Renal pelvis (tissue), 1 donor: ENCODE measurements at regions not wholly inside any gene's neighbourhood (a gene's known extent, or its start where the extent isn't known, plus 50 kb on each side); places are given as distances from the start of the nearest gene placed in this dataset.
"Not testable (repeated sequence)": the region's sequence is repeated elsewhere in the genome, so short reads cannot be mapped to it uniquely, and the experiment has no call there.

ENCODE experiments used
- DNase-seq: peaks from one replicate; pipeline ENCODE4 v3.0.0-alpha.2; 2013

DNA sequence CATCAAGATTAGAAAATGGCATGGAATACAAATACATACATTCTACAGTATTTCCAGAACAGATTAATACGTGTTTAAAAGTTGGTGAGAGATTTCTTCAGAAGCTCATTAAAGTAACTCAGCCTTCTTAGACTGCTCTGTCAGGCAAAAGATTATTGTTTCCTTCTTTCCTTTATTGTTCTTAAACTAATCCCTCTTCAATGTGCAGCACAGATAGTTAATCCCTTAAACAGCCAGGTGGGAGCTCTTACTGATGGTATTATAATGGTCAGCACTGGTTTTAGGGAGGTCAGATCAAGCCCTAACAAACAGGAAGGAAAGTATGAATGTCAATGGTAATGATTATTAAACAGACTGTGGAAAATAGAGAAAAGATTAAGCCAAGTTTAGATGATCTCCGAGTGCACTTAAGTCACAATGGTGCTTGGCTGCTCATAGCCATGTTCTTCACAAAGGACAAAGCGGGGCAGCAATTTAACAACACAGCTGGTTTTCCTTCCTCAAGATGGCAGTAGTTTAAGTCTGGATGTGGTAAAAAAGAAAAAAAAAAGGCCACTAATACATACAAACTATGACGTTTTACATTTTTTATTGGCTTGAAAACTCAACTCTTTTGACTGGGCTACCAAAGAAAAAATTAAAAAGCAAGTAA is 992.6 kb downstream of the PCDH9 start:
- no peak for DNase-seq

DNA sequence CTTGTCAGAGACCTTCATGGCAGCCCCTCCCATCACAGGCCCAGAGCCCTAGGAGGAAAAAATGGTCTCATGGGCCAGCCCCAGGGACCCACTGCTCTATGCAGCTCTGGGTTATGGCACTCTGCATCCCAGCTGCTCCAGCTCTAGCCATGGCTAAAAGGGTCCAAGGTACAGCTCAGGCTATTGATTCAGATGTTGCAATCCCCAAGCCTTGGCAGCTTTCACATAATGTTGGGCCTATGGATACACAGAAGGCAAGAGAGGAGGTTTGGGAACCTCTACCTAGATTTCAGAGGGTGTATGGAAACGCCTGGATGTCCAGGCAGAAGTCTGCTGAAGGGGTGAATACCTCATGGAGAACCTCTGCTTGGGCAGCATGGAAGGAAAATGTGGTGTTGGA is 996.0 kb downstream of the PCDH9 start:
- no peak for DNase-seq

DNA sequence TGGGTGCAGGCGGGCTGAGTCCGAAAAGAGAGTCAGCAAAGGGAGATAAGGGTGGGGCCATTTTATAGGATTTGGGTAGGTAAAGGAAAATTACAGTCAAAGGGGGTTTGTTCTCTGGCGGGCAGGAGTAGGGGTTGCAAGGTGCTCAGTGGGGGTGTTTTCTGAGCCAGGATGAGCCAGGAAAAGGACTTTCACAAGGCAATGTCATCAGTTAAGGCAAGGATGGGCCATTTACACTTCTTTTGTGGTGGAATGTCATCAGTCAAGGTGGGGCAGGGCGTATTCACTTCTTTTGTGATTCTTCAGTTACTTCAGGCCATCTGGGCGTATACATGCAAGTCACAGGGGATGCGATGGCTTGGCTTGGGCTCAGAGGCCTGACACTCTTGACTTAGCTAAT is 998.2 kb downstream of the PCDH9 start:
- DNase-seq: not testable (repeated sequence)

DNA sequence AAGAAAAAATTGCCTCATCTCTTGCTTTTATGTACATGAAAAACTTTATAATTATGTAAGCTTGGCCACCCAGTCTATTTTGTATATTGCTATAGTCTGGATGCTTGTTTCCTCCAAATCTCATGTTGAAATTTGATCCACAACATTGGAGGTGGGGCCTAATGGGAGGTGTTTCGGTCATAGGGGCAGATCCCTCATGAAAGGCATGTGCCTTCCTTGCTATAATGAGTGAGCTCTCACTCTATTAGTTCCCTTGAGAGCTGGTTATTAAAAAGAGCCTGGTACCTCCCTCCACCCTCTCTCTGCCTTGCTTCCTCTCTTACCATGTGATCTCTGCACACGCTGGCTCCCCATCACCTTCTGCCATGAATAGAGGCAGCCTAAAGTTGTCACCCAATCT is 1005.1 kb downstream of the PCDH9 start:
- DNase-seq: no peak

DNA sequence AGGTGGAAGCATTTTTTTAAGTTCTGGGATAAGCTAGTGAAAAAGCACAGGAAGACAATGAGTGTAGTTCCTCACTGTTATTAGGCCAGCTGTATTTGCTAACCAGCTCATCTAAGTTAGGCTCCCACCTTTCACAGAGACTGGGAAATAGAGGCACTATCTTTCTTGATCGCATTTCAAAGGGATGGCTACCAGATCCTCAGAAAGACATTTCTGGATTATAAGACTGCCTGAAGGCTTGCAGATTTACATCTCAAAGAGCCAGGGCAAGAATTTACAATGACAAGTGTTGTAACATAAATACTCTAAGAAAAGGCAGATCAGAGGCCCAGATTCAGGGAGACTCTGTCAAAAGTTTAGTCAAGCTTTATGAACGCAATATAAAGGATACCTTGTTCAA is 1005.5 kb downstream of the PCDH9 start:
- no peak for DNase-seq

DNA sequence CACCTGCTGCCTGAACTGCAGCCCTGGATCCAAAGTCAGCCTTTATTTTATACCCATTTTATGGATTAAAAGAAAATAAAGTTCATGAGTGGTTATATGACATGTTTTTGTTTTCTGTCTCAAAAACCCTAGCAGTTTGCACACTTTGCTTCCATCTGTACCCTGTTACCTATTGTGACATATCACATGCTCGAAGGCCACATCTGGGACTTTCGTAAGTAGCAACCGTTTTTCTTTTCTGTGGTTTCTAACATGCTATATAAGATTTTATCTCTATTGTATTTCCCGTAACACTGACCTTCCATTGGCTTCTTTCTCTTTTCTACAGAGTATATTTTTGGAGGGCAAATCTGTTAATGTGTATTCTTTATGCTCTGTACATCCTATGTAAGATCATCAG is 1007.2 kb downstream of the PCDH9 start:
- no peak for DNase-seq

DNA sequence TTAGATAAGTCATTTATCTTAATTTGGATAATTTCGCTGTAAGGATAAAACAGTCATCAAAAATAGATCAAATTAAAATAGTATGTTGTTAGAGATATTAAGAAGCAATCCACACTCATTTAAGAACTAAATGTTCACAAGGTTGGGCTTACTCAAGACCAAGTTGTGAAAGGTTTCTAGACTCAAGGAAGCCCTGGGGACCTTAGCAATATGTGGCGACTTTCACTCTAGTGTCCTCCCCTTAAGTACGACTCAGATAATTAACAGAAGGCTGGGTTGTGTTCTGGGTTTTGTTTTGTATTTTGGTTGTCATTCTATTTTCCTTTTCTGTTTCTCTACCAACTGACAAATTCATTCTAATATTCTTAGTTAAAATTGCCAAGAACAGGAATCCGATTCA is 1008.0 kb downstream of the PCDH9 start:
- no peak for DNase-seq

DNA sequence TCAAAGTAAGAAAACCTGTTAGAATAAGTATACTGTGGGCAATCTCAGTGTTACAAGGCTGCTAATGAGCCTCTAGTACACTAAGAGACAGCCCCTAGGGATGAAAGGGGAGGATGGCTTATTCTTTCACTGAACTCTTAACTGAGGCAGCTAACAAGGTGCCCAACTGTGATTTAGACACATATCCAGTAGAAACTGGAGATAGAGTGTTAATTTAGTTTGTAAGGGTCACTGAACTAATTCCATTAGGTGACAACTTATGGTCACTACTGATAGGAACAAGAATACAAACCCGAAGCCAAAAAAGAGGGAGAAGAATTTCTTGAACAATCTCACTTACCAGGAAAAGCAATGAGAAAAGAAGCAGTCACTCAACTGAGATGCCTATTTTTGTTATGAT is 1010.6 kb downstream of the PCDH9 start:
- no peak for DNase-seq

DNA sequence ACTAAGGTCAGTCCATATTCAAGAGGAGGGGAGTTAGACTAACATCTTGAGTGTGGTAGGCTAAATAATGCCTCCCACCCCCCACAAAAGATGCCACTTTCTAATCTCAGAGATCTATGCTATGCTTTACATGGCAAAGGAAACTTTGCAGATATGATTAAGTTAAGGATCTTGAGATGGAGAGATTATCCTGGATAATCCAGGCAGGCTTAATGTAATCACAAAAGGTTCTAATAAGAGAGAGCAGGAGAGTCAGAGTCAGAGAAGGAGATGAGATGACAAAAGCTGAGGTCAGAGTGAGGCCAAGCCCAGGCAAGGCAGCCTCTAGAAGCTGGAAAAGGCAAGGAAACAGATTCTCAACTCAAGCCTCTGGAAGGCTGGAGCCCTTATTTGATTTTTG is 1011.6 kb downstream of the PCDH9 start:
- DNase-seq: no peak

DNA sequence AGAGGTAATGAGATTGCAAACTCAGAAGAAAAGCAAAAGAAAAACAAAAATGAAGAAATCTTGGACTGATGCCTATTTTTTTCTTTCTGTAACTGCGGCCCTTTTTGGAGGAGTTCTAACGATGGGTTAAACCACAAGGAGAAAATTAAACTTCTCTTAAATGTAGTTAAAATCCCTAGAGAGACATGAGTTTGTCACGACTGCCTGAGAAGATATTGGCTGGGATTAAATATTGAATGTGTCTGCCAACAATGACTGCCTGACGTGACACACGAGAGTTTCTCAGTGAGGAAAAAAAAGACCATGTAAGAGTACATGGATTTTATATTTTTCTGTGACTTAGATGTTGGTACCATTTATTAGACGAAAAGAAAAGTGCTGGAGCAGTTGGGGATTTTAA is 1013.4 kb downstream of the PCDH9 start:
- no peak for DNase-seq

DNA sequence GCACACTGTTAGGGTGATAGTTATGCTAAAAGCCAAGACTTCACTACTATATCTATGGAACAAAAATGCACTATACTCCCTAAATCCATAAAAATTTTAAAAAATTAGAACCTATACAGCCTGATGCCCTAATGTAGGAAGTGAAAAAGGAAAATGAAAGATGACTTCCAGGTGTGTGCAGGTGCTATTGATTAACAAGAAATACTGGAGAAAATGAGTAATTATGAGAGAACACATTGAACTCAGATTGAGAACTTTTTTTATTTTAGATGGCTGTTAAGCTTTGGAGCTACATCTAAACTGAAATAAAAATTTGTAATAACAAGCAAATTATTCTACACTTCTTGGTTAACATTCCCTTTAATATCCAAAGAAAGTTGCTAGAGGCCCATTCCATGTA is 1015.7 kb downstream of the PCDH9 start:
- DNase-seq: no peak

DNA sequence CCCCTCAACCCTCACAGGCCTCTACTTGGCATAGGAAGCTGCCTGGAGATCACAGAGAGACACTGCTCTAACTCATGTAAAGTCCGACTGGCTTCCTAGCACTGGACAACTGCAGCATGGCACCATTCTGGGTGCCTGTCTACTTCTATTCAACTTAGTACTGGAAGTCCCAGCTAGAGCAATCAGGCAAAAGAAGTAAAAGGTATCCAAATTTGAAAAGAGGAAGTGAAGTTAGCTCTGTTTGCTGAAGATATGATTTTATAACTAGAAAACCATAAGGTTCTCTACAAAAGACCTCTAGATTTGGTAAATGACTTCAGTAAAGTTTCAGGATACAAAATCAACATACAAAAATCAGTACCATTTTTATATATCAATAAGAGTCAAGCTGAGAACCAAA is 1017.6 kb downstream of the PCDH9 start:
- DNase-seq: no peak

DNA sequence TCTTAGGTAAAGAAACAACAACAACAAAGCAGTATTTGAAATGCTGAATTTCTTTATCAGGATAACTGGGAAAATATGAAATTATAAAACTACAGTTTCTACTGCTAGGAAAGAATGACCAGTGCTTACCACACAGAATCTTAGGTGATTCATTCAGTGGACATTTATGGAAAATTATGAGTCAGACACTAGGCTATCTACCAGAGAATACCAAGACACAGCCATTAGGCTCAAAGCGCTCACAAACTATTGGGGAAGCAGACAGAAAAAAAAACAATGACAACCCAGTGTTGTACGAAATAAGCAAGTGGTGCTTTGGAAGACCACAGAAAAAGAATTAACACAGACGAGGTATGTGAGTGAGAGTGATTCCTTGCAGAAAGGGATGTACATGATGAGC is 1019.5 kb downstream of the PCDH9 start:
- DNase-seq: no peak

DNA sequence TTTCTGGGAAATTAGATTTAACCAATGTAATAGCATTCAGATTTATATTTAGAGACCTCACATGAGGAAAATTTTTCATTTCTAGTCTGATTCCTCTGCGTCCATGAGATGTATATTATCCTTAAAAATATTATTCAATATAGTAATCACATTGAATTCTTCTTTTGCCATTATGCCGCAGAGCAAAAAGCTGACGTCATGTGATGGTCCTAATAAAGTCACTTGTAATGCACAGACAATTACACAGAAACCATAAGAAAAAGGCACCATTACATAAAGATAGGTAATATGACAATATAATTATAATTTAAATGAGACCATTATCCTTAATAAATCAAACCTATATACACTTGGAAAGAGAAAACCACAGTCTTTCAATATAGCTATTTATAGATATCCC is 1021.5 kb downstream of the PCDH9 start:
- no peak for DNase-seq

DNA sequence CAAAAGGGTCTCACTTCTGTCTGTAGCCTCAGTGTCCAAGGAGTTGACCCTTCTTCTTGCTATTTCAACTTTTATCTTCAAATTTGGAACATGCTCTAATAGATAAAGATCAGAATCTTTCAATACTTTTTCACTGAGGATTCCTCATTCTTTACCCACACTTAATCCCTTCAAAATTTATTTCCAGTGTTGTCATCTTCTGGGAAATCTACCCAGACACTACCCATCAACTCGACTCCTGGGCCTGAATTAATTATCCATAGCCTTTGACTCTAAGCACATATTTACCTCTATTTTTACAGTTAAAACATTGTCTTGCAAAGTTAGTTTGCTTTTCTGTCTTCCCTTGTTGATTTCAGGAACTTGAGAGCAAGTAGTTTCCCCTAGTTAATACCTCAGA is 1022.5 kb downstream of the PCDH9 start:
- no peak for DNase-seq

DNA sequence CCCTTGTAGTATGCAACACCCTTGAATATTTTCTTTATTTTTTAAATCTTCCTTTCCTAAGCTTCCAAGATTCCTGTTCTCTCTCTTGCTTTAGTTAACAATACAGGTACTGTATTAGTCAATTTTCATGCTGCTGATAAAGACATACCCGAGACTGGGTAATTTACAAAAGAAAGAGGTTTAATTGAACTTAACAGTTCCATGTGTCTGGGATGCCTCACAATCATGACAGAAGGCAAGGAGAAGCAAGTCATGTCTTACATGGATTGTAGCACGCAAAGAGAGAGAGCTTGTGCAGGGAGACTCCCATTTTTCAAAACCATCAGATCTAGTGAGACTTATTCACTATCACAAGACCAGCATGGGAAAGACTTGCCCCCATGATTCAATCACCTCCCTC is 1024.3 kb downstream of the PCDH9 start:
- no peak for DNase-seq

DNA sequence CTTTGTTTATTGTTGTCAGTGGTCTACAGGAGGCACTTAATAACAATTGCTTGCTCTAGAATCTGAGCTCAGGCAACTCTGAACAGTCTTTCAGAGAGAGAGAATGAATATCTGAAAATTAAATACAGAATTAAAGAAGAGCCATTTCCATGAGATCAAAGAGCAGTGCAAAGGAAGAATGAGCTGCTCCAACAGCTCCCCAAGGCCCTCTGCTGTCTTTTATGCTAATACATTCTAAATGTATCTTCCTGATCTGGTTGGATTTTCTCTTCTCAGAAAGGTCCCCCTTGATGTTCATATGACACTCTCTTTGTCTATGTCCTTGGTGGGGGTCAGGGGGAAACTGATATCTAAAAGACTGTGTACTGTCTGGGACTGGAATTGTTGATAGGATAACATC is 1029.6 kb downstream of the PCDH9 start:
- DNase-seq: no peak

DNA sequence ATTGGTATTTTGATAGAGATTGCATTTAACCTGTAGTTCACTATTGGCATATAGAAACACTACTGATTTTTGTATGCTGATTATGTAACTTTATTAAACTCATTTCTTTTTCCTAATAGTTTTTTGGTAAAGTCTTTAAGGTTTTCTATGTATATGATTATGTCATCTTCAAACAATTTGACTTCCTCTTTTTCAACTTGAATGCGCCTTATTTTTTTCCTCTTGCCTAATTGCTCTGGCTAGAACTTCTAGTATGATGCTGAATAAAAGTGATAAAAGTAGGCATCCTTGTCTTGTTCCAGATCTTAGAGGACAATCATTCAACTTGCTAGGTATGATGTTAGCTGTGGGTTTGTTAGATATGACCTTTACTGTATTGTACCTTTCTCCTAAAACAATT is 1034.9 kb downstream of the PCDH9 start:
- no peak for DNase-seq

DNA sequence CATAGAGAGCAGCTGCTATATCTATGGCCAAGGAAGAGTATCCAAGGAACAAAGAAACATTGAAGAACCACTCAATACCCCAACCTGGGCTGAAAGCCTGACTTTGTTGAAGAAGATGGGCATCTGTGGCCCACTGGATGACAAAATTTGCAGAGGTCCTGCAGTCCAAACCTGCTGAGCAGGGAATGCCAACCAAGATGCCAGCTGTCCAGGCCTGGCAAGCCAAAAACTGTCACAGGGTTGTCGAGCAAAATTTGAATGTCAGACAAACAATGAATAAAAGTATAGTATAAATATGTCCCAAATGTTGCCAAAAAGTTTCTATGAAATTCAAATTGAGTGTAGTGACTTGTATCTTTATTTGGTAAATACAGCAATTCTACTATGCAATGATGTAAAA is 1040.2 kb downstream of the PCDH9 start:
- no peak for DNase-seq

DNA sequence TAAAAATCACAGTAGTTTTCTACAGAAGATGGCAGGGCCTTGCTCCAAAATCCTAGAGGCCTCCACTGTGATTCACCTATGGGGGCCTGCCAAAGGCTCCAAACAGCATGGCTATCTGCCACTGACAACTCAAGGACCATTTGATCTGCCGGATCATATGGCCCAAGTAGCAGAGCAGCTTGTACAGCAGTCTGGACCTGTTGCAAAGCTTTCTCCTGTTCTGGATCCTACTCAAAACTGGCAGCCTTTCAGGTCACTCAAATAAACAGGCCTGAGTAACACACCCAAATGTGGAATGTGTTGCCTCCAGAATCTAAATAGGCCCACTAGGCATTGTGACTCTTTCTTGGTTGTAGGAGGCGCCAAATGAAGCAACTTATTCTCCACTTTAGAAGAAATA is 1049.3 kb downstream of the PCDH9 start:
- no peak for DNase-seq

DNA sequence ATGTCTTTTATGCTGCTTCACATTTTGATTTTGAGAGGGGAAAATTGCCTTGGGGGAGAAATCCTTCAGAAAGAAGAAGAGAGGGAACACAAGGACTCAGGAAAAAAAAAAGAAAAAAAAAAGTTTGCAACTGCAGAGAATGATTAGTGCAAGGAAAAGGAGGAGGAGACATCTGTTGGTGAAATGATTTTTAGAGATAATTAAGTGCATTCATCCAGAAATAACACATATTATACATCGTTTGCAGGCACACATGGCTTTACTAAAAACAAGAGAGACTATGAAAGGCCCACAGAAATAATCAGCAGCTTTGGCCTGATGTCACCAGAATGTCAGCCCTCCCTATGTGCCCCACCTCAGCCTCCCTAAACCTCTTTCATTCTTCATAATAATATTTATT is 1058.2 kb downstream of the PCDH9 start:
- no peak for DNase-seq

DNA sequence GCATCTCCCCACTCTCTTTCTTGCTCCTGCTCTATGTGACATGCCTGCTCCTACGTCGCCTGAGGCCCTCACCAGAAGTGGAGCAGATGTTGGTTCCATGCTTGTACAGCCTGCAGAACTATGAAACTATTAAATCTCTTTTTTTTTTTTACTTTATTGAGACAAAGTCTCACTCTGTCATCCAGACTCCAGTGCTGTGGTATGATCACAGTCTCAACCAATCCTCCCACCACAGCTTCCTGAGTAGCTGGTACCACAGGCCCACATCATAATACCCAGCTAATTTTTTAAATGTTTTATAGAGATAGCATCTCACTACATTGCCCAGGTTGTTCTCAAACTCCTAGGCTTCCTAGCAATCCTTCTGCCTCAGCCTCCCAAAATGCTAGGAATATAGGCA is 1067.7 kb downstream of the PCDH9 start:
- DNase-seq: no peak

DNA sequence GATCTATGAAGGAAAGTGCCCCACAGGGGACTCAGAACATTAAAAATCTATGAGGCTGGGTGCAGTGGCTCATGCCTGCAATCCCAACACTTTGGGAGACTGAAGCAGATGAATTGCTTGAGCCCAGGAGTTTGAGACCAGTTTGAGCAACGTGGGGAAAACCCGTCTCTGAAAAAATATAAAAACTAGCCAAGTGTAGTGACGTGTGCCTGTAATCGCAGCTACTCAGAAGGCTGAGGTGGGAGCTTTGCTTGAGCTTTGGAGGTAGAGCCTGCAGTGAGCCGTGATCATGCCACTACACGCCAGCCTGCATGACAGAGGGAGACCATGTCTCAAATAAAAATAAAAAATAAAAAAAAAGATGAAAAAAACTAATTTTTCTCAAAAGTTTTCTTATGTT is 1070.6 kb downstream of the PCDH9 start:
- DNase-seq: no peak

DNA sequence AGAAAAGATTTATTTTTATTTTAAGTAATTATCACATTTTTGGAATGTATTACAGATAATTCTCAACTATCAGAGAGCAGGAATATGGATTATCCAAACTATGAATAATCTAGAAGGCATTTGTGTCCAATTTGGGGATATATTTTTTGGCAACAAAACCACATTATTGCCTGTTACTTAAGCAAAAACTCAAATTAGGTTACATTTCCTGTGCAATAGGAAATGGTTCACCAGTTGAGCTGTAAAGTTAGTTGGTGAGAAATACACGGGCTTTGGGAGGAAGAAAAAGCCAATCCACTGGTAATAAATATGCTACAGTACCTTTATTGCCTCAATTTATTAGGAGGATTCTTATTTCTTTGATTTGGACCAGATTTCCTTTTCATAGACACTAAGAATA is 1075.2 kb downstream of the PCDH9 start:
- DNase-seq: no peak

DNA sequence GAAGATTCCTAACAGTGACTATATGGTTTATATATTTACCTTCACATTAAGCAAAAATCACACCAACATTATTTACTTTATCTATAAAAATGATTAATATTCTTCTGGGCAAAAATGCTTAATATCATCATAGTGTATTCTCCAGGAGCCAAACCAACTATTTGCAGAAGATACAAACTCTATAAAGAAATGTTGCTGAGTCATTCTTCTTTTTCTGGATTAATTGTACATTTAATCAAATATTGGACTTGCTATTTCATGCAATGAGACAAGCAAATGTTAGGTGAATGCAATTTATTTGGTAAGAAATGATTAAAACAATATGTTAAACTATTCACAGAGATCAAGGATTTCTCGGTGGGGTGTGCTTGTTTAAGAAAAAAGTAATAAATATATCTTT is 1075.8 kb downstream of the PCDH9 start:
- no peak for DNase-seq
